ENCODE measurements at regions not wholly inside any gene's neighbourhood (a gene's known extent, or its start where the extent isn't known, plus 50 kb on each side); places are given as distances from the start of the nearest gene placed in this dataset.

DNA sequence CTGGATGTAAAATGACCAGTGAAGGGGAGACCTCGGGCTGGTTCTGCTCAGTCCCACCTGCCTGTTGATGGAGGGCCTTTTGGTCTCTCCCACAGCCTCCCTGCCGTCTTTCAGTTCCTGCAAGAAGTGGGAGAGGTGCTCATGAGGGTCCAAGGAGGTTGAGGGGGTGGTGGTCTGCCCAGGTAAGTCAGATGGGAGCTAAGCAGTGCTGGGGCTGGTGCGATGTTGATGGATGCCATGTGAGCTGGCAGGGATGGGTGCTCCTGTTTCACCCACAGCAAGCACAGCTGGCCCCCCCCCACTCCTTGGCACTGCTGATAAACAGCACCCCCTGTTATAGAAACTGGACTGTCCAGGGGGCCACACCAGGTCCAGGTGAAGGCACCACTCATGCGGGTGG is 145.6 kb downstream of the NSG2 start:
- no peak for DNase-seq (ENCODE audit: low read depth in 1 of 2, low spot score in 2 of 2)
- Histone ChIP-seq H4K8ac (ENCODE audit: extremely low read depth, insufficient read depth, low read length) (no peak overlapping the region), H2BK12ac (ENCODE audit: low read depth, low read length) (no peak overlapping the region), H2AK5ac (ENCODE audit: low read depth, low read length) (no peak overlapping the region), H3K56ac (replicated peaks; ENCODE audit: insufficient read length, low read depth, low read length) (no peak overlapping the region), H3K4me3 (ENCODE audit: extremely low read depth in 1 of 4, insufficient read depth in 2 of 4, low read depth in 3 of 4, low read length in 4 of 4) (no peak overlapping the region), H3K4me1 (replicated peaks in 1 of 4; ENCODE audit: control insufficient read depth in 3 of 4, insufficient read depth in 4 of 4, low read length in 3 of 4) (peaks cover 0 to 8% (median 3%) of the 10 kb centered on the region in 4 experiments; a peak in 4 of 7 replicates), H3K9me3 (ENCODE audit: insufficient read depth in 2 of 2, low read depth in 1 of 2, low read length in 1 of 2) (no peaks in the 10 kb centered on the region), H3K27me3 (replicated peaks in 1 of 4; ENCODE audit: control insufficient read depth in 3 of 4, extremely low read depth in 1 of 4, insufficient read depth in 3 of 4, low read length in 3 of 4) (no peaks in the 10 kb centered on the region), H4K20me1 (replicated peaks in 1 of 2; ENCODE audit: control insufficient read depth in 1 of 2, insufficient read depth in 2 of 2, low read length in 2 of 2) (no peaks in the 10 kb centered on the region), H2BK20ac (ENCODE audit: low read length) (no peak overlapping the region), H2BK5ac (ENCODE audit: low read depth, low read length) (no peak overlapping the region), H3K23ac (ENCODE audit: insufficient read length) (no peak overlapping the region), H2BK15ac (ENCODE audit: low read length) (no peak overlapping the region), H3K27ac (ENCODE audit: low read depth, low read length) (no peak overlapping the region), H3K4me2 (ENCODE audit: insufficient read depth in 1 of 2, low read depth in 2 of 2, low read length in 2 of 2) (no peak overlapping the region), H3K79me2 (ENCODE audit: control insufficient read depth in 1 of 2, insufficient read depth in 2 of 2, low read length in 2 of 2) (no peaks in the 10 kb centered on the region), H3K23me2 (ENCODE audit: low read depth, low read length) (no peaks in the 10 kb centered on the region; the same call in 1 of the 2 replicates), H2AFZ (ENCODE audit: low read length) (no peak overlapping the region), H3K14ac (ENCODE audit: insufficient read length) (no peak overlapping the region), H3K36me3 (ENCODE audit: control insufficient read depth in 2 of 4, insufficient read depth in 4 of 4, low read length in 3 of 4) (no peaks in the 10 kb centered on the region), H3K18ac (ENCODE audit: extremely low read depth, low read length) (no peak overlapping the region), H3K79me1 (ENCODE audit: low read depth, low read length) (no peaks in the 10 kb centered on the region), H3K4ac (replicated peaks; ENCODE audit: insufficient read length, low read depth, low read length) (no peak overlapping the region), H4K91ac (replicated peaks; ENCODE audit: insufficient read length, low read length) (no peak overlapping the region), H3K9ac (replicated peaks in 1 of 4; ENCODE audit: extremely low read depth in 1 of 4, low read depth in 3 of 4, low read length in 3 of 4) (no peak overlapping the region), H2BK120ac (replicated peaks; ENCODE audit: low read depth, low read length) (no peak overlapping the region), H4K5ac (ENCODE audit: insufficient read length, low read depth, low read length) (no peak overlapping the region)
- no peak for FAIRE-seq
- POLR2A ChIA-PET (ENCODE audit: partially characterized antibody), result no interaction called here
- 86% methylated on average over 4 of the region's 4 CpGs; no CpG with 5 or more reads in 1 of the 2 experiments for WGBS, 2 experiments (ENCODE audit: extremely low coverage in 1 of 2, insufficient coverage in 1 of 2, insufficient read length in 1 of 2, insufficient replicate concordance in 2 of 2, low coverage in 1 of 2, low lambda C conversion rate in 2 of 2, missing lambda C conversion rate in 1 of 2)
- TF ChIP-seq POU5F1 (IDR thresholded peaks at IDR 0.05; ENCODE audit: low read depth, low read length), result no peak
- TF ChIP-seq TCF12 (IDR thresholded peaks at IDR 0.05; ENCODE audit: low read depth, low read length), result no peak
- CTCF ChIA-PET (ENCODE audit: partially characterized antibody), result interaction anchor here (1.0 to 1.5 kb wide), 3 partner anchors 31 to 127 kb away, joined by 3 to 6 read pairs (median 3); no protein-coding TSS in a partner anchor
